GM19043 (cell line): ENCODE measurements at regions not wholly inside any gene's neighbourhood (a gene's known extent, or its start where the extent isn't known, plus 50 kb on each side); places are given as distances from the start of the nearest gene placed in this dataset.
"Not testable (repeated sequence)": the region's sequence is repeated elsewhere in the genome, so short reads cannot be mapped to it uniquely, and the experiment has no call there.

Source experiments
- ATAC-seq: cut with Tn5 transposase; IDR thresholded peaks from one replicate; pipeline ENCODE4 v1.9.1; 2021; ENCODE audit warnings: low read depth; ENCODE audit not compliant: unreplicated experiment

- no peak for ATAC-seq
These were observed 251.6 kb downstream of the ZWINT start for GRCh38 chr10:56109454-56109853.

- ATAC-seq = no peak
These were observed 256.1 kb downstream of the ZWINT start for GRCh38 chr10:56104923-56105322.

GRCh38 chr10:56104487-56104886 lies 256.6 kb downstream of the ZWINT start:
- no peak for ATAC-seq

- no peak for ATAC-seq
These were observed 264.9 kb downstream of the ZWINT start for GRCh38 chr10:56096226-56096517.

- ATAC-seq = no peak
These were observed 265.4 kb downstream of the ZWINT start for GRCh38 chr10:56095506-56096225.

- ATAC-seq = not testable (repeated sequence)
These were observed 267.4 kb downstream of the ZWINT start for GRCh38 chr10:56093645-56094044.

- no peak for ATAC-seq
These were observed 269.2 kb downstream of the ZWINT start for GRCh38 chr10:56091872-56092271.

GRCh38 chr10:56090914-56091540 lies 270.0 kb downstream of the ZWINT start:
- ATAC-seq = no peak

- no peak for ATAC-seq
These were observed 275.5 kb downstream of the ZWINT start for GRCh38 chr10:56085406-56086122.

GRCh38 chr10:56082169-56082568 lies 278.9 kb downstream of the ZWINT start:
- no peak for ATAC-seq

GRCh38 chr10:56068473-56069263 lies 292.4 kb downstream of the ZWINT start:
- no peak for ATAC-seq

GRCh38 chr10:56068040-56068439 lies 293.0 kb downstream of the ZWINT start:
- ATAC-seq = no peak

- ATAC-seq = no peak
These were observed 297.4 kb downstream of the ZWINT start for GRCh38 chr10:56063642-56064041.

- no peak for ATAC-seq
These were observed 303.2 kb downstream of the ZWINT start for GRCh38 chr10:56057860-56058259.

- ATAC-seq = no peak
These were observed 325.6 kb downstream of the ZWINT start for GRCh38 chr10:56035489-56035888.

- ATAC-seq = no peak
These were observed 332.5 kb downstream of the ZWINT start for GRCh38 chr10:56028298-56029132.

- ATAC-seq = no peak
These were observed 349.0 kb downstream of the ZWINT start for GRCh38 chr10:56012101-56012500.

- ATAC-seq = no peak
These were observed 357.5 kb downstream of the ZWINT start for GRCh38 chr10:56003555-56003954.

GRCh38 chr10:55989188-55989587 lies 371.9 kb downstream of the ZWINT start:
- no peak for ATAC-seq

GRCh38 chr10:55979203-55979602 lies 381.9 kb downstream of the ZWINT start:
- no peak for ATAC-seq
